Stomach (tissue), 4 donors: ENCODE measurements at regions not wholly inside any gene's neighbourhood (a gene's known extent, or its start where the extent isn't known, plus 50 kb on each side); places are given as distances from the start of the nearest gene placed in this dataset.

Experiments used
- EP300 ChIP-seq: sonication (generic); formaldehyde crosslinking; IDR thresholded peaks from one replicate; pipeline ENCODE4 v1.6.1; 2017; ENCODE audit warnings: antibody characterized with exemption
- TF ChIP-seq, protein P1 (sequence below), 7 experiments: fragments of 450-650 bp in 4 of 7; fragments of 200-600 bp in 3 of 7; sonication (generic) in 3 of 7; IDR thresholded peaks; one replicate each; pipeline ENCODE4 v1.5.1; 2016 to 2019; ENCODE audit warnings: antibody characterized with exemption in 7 of 7, control low read depth in 2 of 7, mild to moderate bottlenecking in 1 of 7

- TF ChIP-seq, protein P1, sequence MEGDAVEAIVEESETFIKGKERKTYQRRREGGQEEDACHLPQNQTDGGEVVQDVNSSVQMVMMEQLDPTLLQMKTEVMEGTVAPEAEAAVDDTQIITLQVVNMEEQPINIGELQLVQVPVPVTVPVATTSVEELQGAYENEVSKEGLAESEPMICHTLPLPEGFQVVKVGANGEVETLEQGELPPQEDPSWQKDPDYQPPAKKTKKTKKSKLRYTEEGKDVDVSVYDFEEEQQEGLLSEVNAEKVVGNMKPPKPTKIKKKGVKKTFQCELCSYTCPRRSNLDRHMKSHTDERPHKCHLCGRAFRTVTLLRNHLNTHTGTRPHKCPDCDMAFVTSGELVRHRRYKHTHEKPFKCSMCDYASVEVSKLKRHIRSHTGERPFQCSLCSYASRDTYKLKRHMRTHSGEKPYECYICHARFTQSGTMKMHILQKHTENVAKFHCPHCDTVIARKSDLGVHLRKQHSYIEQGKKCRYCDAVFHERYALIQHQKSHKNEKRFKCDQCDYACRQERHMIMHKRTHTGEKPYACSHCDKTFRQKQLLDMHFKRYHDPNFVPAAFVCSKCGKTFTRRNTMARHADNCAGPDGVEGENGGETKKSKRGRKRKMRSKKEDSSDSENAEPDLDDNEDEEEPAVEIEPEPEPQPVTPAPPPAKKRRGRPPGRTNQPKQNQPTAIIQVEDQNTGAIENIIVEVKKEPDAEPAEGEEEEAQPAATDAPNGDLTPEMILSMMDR (IDR thresholded peaks at IDR 0.05), result no peak
- TF ChIP-seq EP300, result no peak
Observed at GRCh38 chr12:19991146-19991545, 377.2 kb upstream of the PDE3A start.
